Gastrocnemius medialis (tissue), 4 donors: ENCODE measurements at regions not wholly inside any gene's neighbourhood (a gene's known extent, or its start where the extent isn't known, plus 50 kb on each side); places are given as distances from the start of the nearest gene placed in this dataset.

ENCODE experiments used
- POLR2A ChIP-seq, 2 donors: fragments of 450-650 bp; IDR thresholded peaks; one replicate each; pipeline ENCODE4 v1.6.1; 2017; ENCODE audit warnings: antibody characterized with exemption in 2 of 2, mild to moderate bottlenecking in 2 of 2, moderate library complexity in 2 of 2
- TF ChIP-seq, protein P1 (sequence below), 5 experiments: fragments of 450-650 bp in 3 of 5; fragments of 200-600 bp in 2 of 5; sonication (generic) in 2 of 5; IDR thresholded peaks in 4 of 5; conservative IDR thresholded peaks in 1 of 5; 1 replicate in 4 of 5; 2 replicates in 1 of 5; pipeline ENCODE4 v1.5.1; 2016 to 2019; ENCODE audit warnings: antibody characterized with exemption in 5 of 5, mild to moderate bottlenecking in 3 of 5, moderate library complexity in 3 of 5

DNA sequence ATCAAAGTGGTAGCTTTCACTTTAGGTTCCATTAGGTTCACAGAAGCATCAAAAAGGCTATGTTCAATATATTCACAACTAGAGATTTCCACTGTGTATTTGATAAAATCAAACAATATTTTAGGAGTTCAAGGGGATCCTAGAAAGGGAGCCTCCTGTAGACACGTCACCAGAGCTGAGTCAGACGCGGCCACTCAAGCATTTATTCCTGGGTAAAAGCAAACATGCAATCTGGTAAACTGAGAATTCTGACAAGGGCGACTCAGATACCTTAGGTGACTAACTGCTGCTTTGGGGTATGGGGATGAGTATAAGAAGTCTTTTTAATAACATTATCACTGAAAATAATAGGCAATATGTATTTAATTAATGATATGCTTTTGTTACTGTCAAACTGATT, 118.7 kb upstream of the HMGN3 start:
- TF ChIP-seq, protein P1, sequence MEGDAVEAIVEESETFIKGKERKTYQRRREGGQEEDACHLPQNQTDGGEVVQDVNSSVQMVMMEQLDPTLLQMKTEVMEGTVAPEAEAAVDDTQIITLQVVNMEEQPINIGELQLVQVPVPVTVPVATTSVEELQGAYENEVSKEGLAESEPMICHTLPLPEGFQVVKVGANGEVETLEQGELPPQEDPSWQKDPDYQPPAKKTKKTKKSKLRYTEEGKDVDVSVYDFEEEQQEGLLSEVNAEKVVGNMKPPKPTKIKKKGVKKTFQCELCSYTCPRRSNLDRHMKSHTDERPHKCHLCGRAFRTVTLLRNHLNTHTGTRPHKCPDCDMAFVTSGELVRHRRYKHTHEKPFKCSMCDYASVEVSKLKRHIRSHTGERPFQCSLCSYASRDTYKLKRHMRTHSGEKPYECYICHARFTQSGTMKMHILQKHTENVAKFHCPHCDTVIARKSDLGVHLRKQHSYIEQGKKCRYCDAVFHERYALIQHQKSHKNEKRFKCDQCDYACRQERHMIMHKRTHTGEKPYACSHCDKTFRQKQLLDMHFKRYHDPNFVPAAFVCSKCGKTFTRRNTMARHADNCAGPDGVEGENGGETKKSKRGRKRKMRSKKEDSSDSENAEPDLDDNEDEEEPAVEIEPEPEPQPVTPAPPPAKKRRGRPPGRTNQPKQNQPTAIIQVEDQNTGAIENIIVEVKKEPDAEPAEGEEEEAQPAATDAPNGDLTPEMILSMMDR (IDR thresholded peaks at IDR 0.05 in 4 of 5, conservative IDR thresholded peaks at IDR 0.05 in 1 of 5): no peak
- TF ChIP-seq POLR2A (IDR thresholded peaks at IDR 0.05): no peak
